Activated naive CD8-positive, alpha-beta T cell treated with anti-CD3 and anti-CD28 coated beads for 36 hours (primary cell): ENCODE measurements at regions not wholly inside any gene's neighbourhood (a gene's known extent, or its start where the extent isn't known, plus 50 kb on each side); places are given as distances from the start of the nearest gene placed in this dataset.
A peak's percentile ranks its signal among the peaks of the same experiment; 100 is the strongest.
"Not testable (repeated sequence)": the region's sequence is repeated elsewhere in the genome, so short reads cannot be mapped to it uniquely, and the experiment has no call there.

Experiments used
- DNase-seq: peaks from one replicate; pipeline ENCODE4 v3.0.0; 2021
- H3K27ac Mint-ChIP-seq: one replicate; pipeline ENCODE4 v1.8.0; 2022; ENCODE audit warnings: mild to moderate bottlenecking, moderate library complexity, mixed read lengths
- H3K27me3 Mint-ChIP-seq: one replicate; pipeline ENCODE4 v1.8.0; 2022; ENCODE audit warnings: mild to moderate bottlenecking, mixed read lengths
- H3K36me3 Mint-ChIP-seq: one replicate; pipeline ENCODE4 v1.8.0; 2021; ENCODE audit warnings: mild to moderate bottlenecking, mixed read lengths
- H3K4me1 Mint-ChIP-seq: one replicate; pipeline ENCODE4 v1.8.0; 2021; ENCODE audit warnings: mixed read lengths
- H3K4me3 Mint-ChIP-seq: one replicate; pipeline ENCODE4 v1.8.0; 2022; ENCODE audit warnings: mild to moderate bottlenecking, moderate library complexity, mixed read lengths
- H3K9me3 Mint-ChIP-seq: one replicate; pipeline ENCODE4 v1.8.0; 2022; ENCODE audit warnings: mixed read lengths

- H3K9me3 Mint-ChIP-seq = no peaks in the 10 kb centered on the region
- H3K4me1 Mint-ChIP-seq = peaks cover 7% of the 10 kb centered on the region
- DNase-seq = no peak
- no peak overlapping the region for H3K4me3 Mint-ChIP-seq
- no peak overlapping the region for H3K27ac Mint-ChIP-seq
- H3K27me3 Mint-ChIP-seq = peaks cover 7% of the 10 kb centered on the region
- no peaks in the 10 kb centered on the region for H3K36me3 Mint-ChIP-seq
Measured at GRCh38 chr9:95796029-95796428, 79.5 kb upstream of the ERCC6L2 start.

GRCh38 chr9:95793924-95794828 lies 81.3 kb upstream of the ERCC6L2 start:
- no peaks in the 10 kb centered on the region for H3K36me3 Mint-ChIP-seq
- no peak for DNase-seq
- H3K27me3 Mint-ChIP-seq = peaks cover 17% of the 10 kb centered on the region
- no peak overlapping the region for H3K27ac Mint-ChIP-seq
- H3K9me3 Mint-ChIP-seq = no peaks in the 10 kb centered on the region
- H3K4me3 Mint-ChIP-seq = no peak overlapping the region
- peaks cover 7% of the 10 kb centered on the region for H3K4me1 Mint-ChIP-seq

- Mint-ChIP-seq H3K4me3 (no peak overlapping the region), H3K27me3 (peaks cover 18% of the 10 kb centered on the region), H3K27ac (peak overlapping the region; percentile 47), H3K9me3 (no peaks in the 10 kb centered on the region), H3K36me3 (no peaks in the 10 kb centered on the region), H3K4me1 (peaks cover 11% of the 10 kb centered on the region)
- DNase-seq = peak; percentile 24
Measured at GRCh38 chr9:95791695-95792094, 83.8 kb upstream of the ERCC6L2 start.

- Mint-ChIP-seq H3K27me3 (peaks cover 18% of the 10 kb centered on the region), H3K4me3 (no peak overlapping the region), H3K9me3 (no peaks in the 10 kb centered on the region), H3K27ac (peak overlapping the region; percentile 47), H3K4me1 (peaks cover 11% of the 10 kb centered on the region), H3K36me3 (no peaks in the 10 kb centered on the region)
- no peak for DNase-seq
Measured at GRCh38 chr9:95791286-95791685, 84.2 kb upstream of the ERCC6L2 start.

- Mint-ChIP-seq H3K4me3 (no peak overlapping the region), H3K4me1 (peaks cover 11% of the 10 kb centered on the region), H3K36me3 (no peaks in the 10 kb centered on the region), H3K27ac (no peak overlapping the region), H3K27me3 (peaks cover 18% of the 10 kb centered on the region), H3K9me3 (no peaks in the 10 kb centered on the region)
- DNase-seq = no peak
Measured at GRCh38 chr9:95788521-95788991, 86.9 kb upstream of the ERCC6L2 start.

GRCh38 chr9:95788021-95788420 lies 87.5 kb upstream of the ERCC6L2 start:
- no peaks in the 10 kb centered on the region for H3K36me3 Mint-ChIP-seq

GRCh38 chr9:95785209-95785608 lies 90.3 kb upstream of the ERCC6L2 start:
- Mint-ChIP-seq H3K4me1 (peaks cover 4% of the 10 kb centered on the region), H3K27me3 (peaks cover 11% of the 10 kb centered on the region), H3K4me3 (no peak overlapping the region), H3K36me3 (no peaks in the 10 kb centered on the region), H3K9me3 (no peaks in the 10 kb centered on the region), H3K27ac (no peak overlapping the region)
- no peak for DNase-seq

More at GRCh38 chr9:95788021-95788420, 87.5 kb upstream of the ERCC6L2 start:
- Mint-ChIP-seq H3K27me3 (peaks cover 17% of the 10 kb centered on the region), H3K27ac (no peak overlapping the region), H3K9me3 (no peaks in the 10 kb centered on the region), H3K4me3 (no peak overlapping the region), H3K4me1 (peaks cover 11% of the 10 kb centered on the region)
- DNase-seq = no peak

GRCh38 chr9:95784318-95784717 lies 91.2 kb upstream of the ERCC6L2 start:
- Mint-ChIP-seq H3K36me3 (no peaks in the 10 kb centered on the region), H3K4me1 (peaks cover 4% of the 10 kb centered on the region), H3K27ac (no peak overlapping the region), H3K4me3 (no peak overlapping the region), H3K9me3 (no peaks in the 10 kb centered on the region), H3K27me3 (peaks cover 2% of the 10 kb centered on the region)
- no peak for DNase-seq

- Mint-ChIP-seq H3K4me1 (peaks cover 4% of the 10 kb centered on the region), H3K36me3 (no peaks in the 10 kb centered on the region), H3K4me3 (no peak overlapping the region), H3K9me3 (no peaks in the 10 kb centered on the region), H3K27me3 (no peaks in the 10 kb centered on the region), H3K27ac (no peak overlapping the region)
- no peak for DNase-seq
Measured at GRCh38 chr9:95783426-95783975, 92.0 kb upstream of the ERCC6L2 start.

GRCh38 chr9:95780751-95781150 lies 94.7 kb upstream of the ERCC6L2 start:
- no peaks in the 10 kb centered on the region for H3K27me3 Mint-ChIP-seq
- no peaks in the 10 kb centered on the region for H3K4me1 Mint-ChIP-seq
- H3K27ac Mint-ChIP-seq = no peak overlapping the region
- H3K4me3 Mint-ChIP-seq = no peak overlapping the region
- no peak for DNase-seq
- no peaks in the 10 kb centered on the region for H3K9me3 Mint-ChIP-seq
- no peaks in the 10 kb centered on the region for H3K36me3 Mint-ChIP-seq

- Mint-ChIP-seq H3K36me3 (no peaks in the 10 kb centered on the region), H3K4me3 (no peak overlapping the region), H3K4me1 (no peaks in the 10 kb centered on the region)
Measured at GRCh38 chr9:95780121-95780520, 95.4 kb upstream of the ERCC6L2 start.

GRCh38 chr9:95779597-95779996 lies 95.9 kb upstream of the ERCC6L2 start:
- not testable (repeated sequence) for H3K27ac Mint-ChIP-seq

More at GRCh38 chr9:95780121-95780520, 95.4 kb upstream of the ERCC6L2 start:
- no peaks in the 10 kb centered on the region for H3K27me3 Mint-ChIP-seq
- no peak overlapping the region for H3K27ac Mint-ChIP-seq
- no peaks in the 10 kb centered on the region for H3K9me3 Mint-ChIP-seq
- DNase-seq = no peak

GRCh38 chr9:95778957-95779356 lies 96.5 kb upstream of the ERCC6L2 start:
- no peaks in the 10 kb centered on the region for H3K27me3 Mint-ChIP-seq
- H3K36me3 Mint-ChIP-seq = no peaks in the 10 kb centered on the region
- no peak for DNase-seq
- H3K9me3 Mint-ChIP-seq = no peaks in the 10 kb centered on the region
- H3K27ac Mint-ChIP-seq = no peak overlapping the region
- no peaks in the 10 kb centered on the region for H3K4me1 Mint-ChIP-seq
- no peak overlapping the region for H3K4me3 Mint-ChIP-seq

More at GRCh38 chr9:95779597-95779996, 95.9 kb upstream of the ERCC6L2 start:
- H3K4me3 Mint-ChIP-seq, DNase-seq, H3K4me1 Mint-ChIP-seq, H3K27me3 Mint-ChIP-seq, H3K9me3 Mint-ChIP-seq, H3K36me3 Mint-ChIP-seq: not testable (repeated sequence)

GRCh38 chr9:95777136-95777535 lies 98.4 kb upstream of the ERCC6L2 start:
- Mint-ChIP-seq H3K9me3 (no peaks in the 10 kb centered on the region), H3K36me3 (no peaks in the 10 kb centered on the region), H3K27me3 (no peaks in the 10 kb centered on the region), H3K4me3 (no peak overlapping the region), H3K4me1 (peaks cover 7% of the 10 kb centered on the region), H3K27ac (no peak overlapping the region)
- no peak for DNase-seq

- Mint-ChIP-seq H3K9me3 (no peaks in the 10 kb centered on the region), H3K27me3 (no peaks in the 10 kb centered on the region), H3K4me3 (no peak overlapping the region), H3K4me1 (peaks cover 13% of the 10 kb centered on the region), H3K36me3 (no peaks in the 10 kb centered on the region), H3K27ac (no peak overlapping the region)
- no peak for DNase-seq
Measured at GRCh38 chr9:95776176-95776575, 99.3 kb upstream of the ERCC6L2 start.

- no peak for DNase-seq
- Mint-ChIP-seq H3K4me1 (peaks cover 13% of the 10 kb centered on the region), H3K9me3 (no peaks in the 10 kb centered on the region), H3K27me3 (peaks cover 8% of the 10 kb centered on the region), H3K4me3 (no peak overlapping the region), H3K36me3 (no peaks in the 10 kb centered on the region), H3K27ac (no peak overlapping the region)
Measured at GRCh38 chr9:95775191-95775590, 100.3 kb upstream of the ERCC6L2 start.
